Mucosa of descending colon (tissue), 3 donors: ENCODE measurements at regions not wholly inside any gene's neighbourhood (a gene's known extent, or its start where the extent isn't known, plus 50 kb on each side); places are given as distances from the start of the nearest gene placed in this dataset.

Experiments used
- ATAC-seq: fragments of 200-7000 bp; cut with Tn5 transposase; one replicate; pipeline ENCODE4 v1.9.1; 2020; ENCODE audit warnings: mild to moderate bottlenecking, moderate library complexity
- DNase-seq, 3 donors: peaks; one replicate each; pipeline ENCODE4 v3.0.0-alpha.2; 2020
- H3K36me3 ChIP-seq: fragments of 200-600 bp; one replicate; pipeline ENCODE4 v1.8.0; 2021; ENCODE audit warnings: low read depth, mild to moderate bottlenecking
- H3K4me1 ChIP-seq: fragments of 200-600 bp; one replicate; pipeline ENCODE4 v1.8.0; 2021; ENCODE audit warnings: low read depth, mild to moderate bottlenecking
- H3K4me3 ChIP-seq: fragments of 200-600 bp; one replicate; pipeline ENCODE4 v1.8.0; 2021; ENCODE audit warnings: mild to moderate bottlenecking
- H3K9me3 ChIP-seq: fragments of 200-600 bp; one replicate; pipeline ENCODE4 v1.8.0; 2021; ENCODE audit warnings: mild to moderate bottlenecking
- CTCF ChIP-seq: fragments of 200-600 bp; IDR thresholded peaks from one replicate; pipeline ENCODE4 v1.8.0; 2022; ENCODE audit warnings: antibody characterized with exemption, mild to moderate bottlenecking
- intact Hi-C, 2 donors: fragments of 100-400 bp; cut with DNase I in 1 of 2; cut with micrococcal nuclease in 1 of 2; formaldehyde crosslinking; loops; one replicate each; pipeline versions ENCODE4 v1.11.0 to v1.11.1; 2022; cut with DNase I, micrococcal nuclease
- donor health status: DM: no; HTN: no; CAD: no; lungs with moderate emphysema.
- donor health status: DM: no; HTN: no; CAD: no.
- donor health status: DM: no; HTN: yes; CAD: no.

- no peaks in the 10 kb centered on the region for H3K4me1 ChIP-seq
- H3K4me3 ChIP-seq = no peak overlapping the region
- intact Hi-C loops = no loop called here
- ATAC-seq (no peak), DNase-seq (no peak)
- H3K9me3 ChIP-seq = no peaks in the 10 kb centered on the region
- H3K36me3 ChIP-seq = no peaks in the 10 kb centered on the region
- no peak for TF ChIP-seq CTCF
Measured at GRCh38 chr16:5581428-5581827, 483.8 kb upstream of the EEF2KMT start.

GRCh38 chr16:5580772-5581171 lies 483.2 kb upstream of the EEF2KMT start:
- TF ChIP-seq CTCF = no peak
- Histone ChIP-seq H3K4me3 (no peak overlapping the region), H3K4me1 (no peaks in the 10 kb centered on the region), H3K36me3 (no peaks in the 10 kb centered on the region), H3K9me3 (no peaks in the 10 kb centered on the region)
- intact Hi-C loops = no loop called here
- ATAC-seq (no peak), DNase-seq (no peak)

GRCh38 chr16:5580296-5580695 lies 482.7 kb upstream of the EEF2KMT start:
- intact Hi-C loops = no loop called here
- H3K4me1 ChIP-seq = no peaks in the 10 kb centered on the region
- no peak overlapping the region for H3K4me3 ChIP-seq
- ATAC-seq = no peak
- no peaks in the 10 kb centered on the region for H3K36me3 ChIP-seq
- no peak for DNase-seq
- no peak for TF ChIP-seq CTCF
- H3K9me3 ChIP-seq = no peaks in the 10 kb centered on the region

- Histone ChIP-seq H3K36me3 (no peaks in the 10 kb centered on the region), H3K4me1 (no peaks in the 10 kb centered on the region), H3K9me3 (no peaks in the 10 kb centered on the region), H3K4me3 (no peak overlapping the region)
- ATAC-seq (no peak), DNase-seq (no peak)
- intact Hi-C loops = no loop called here
- no peak for TF ChIP-seq CTCF
Measured at GRCh38 chr16:5578980-5579379, 481.4 kb upstream of the EEF2KMT start.

- Histone ChIP-seq H3K4me1 (no peaks in the 10 kb centered on the region), H3K4me3 (no peak overlapping the region), H3K36me3 (no peaks in the 10 kb centered on the region), H3K9me3 (no peaks in the 10 kb centered on the region)
- no peak for TF ChIP-seq CTCF
- no peak for DNase-seq
- intact Hi-C loops = no loop called here
- no peak for ATAC-seq
Measured at GRCh38 chr16:5577463-5577862, 479.9 kb upstream of the EEF2KMT start.

GRCh38 chr16:5575646-5576245 lies 478.2 kb upstream of the EEF2KMT start:
- intact Hi-C loops = no loop called here
- no peak for TF ChIP-seq CTCF
- DNase-seq = peak in 1 of 3 donors; percentile 2
- no peaks in the 10 kb centered on the region for H3K36me3 ChIP-seq
- no peak for ATAC-seq
- no peaks in the 10 kb centered on the region for H3K9me3 ChIP-seq
- H3K4me1 ChIP-seq = no peaks in the 10 kb centered on the region
- H3K4me3 ChIP-seq = no peak overlapping the region
